Skeletal muscle tissue (tissue), 3 donors: ENCODE measurements at regions not wholly inside any gene's neighbourhood (a gene's known extent, or its start where the extent isn't known, plus 50 kb on each side); places are given as distances from the start of the nearest gene placed in this dataset.

Experiments used
- H3K27ac ChIP-seq: one replicate; pipeline ENCODE4 v1.7.0; 2013; ENCODE audit warnings: mild to moderate bottlenecking, low read depth, low read length, inconsistent platforms
- H3K27me3 ChIP-seq, 3 donors: one replicate each; pipeline ENCODE4 v1.7.0; 2013; ENCODE audit warnings: low read length in 3 of 3; ENCODE audit not compliant: control insufficient read depth in 3 of 3, insufficient read depth in 3 of 3
- H3K36me3 ChIP-seq, 3 donors: one replicate each; pipeline ENCODE4 v1.7.0; 2013; ENCODE audit warnings: low read length in 3 of 3; ENCODE audit not compliant: control insufficient read depth in 3 of 3, insufficient read depth in 3 of 3
- H3K4me1 ChIP-seq, 3 donors: one replicate each; pipeline ENCODE4 v1.7.0; 2013; ENCODE audit warnings: low read length in 3 of 3, mild to moderate bottlenecking in 3 of 3; ENCODE audit not compliant: control insufficient read depth in 3 of 3, insufficient read depth in 3 of 3
- H3K4me3 ChIP-seq, 3 donors: one replicate each; pipeline ENCODE4 v1.7.0; 2013; ENCODE audit warnings: low read length in 3 of 3
- H3K9ac ChIP-seq, 3 donors: one replicate each; pipeline ENCODE4 v1.7.0; 2013; ENCODE audit warnings: low read length in 3 of 3, mild to moderate bottlenecking in 3 of 3, moderate library complexity in 2 of 3, low read depth in 1 of 3
- H3K9me3 ChIP-seq, 3 donors: one replicate each; pipeline ENCODE4 v1.7.0; 2013; ENCODE audit warnings: low read length in 3 of 3; ENCODE audit not compliant: control insufficient read depth in 3 of 3
- donor health status: Osteomylitis.

- Histone ChIP-seq H3K27me3 (no peaks in the 10 kb centered on the region), H3K4me1 (peaks cover 7 to 25% (median 11%) of the 10 kb centered on the region in 3 donors), H3K9me3 (no peaks in the 10 kb centered on the region), H3K9ac (no peak overlapping the region), H3K27ac (no peak overlapping the region), H3K4me3 (no peak overlapping the region), H3K36me3 (no peaks in the 10 kb centered on the region)
Observed at GRCh38 chr6:163825033-163825432, 410.5 kb downstream of the QKI start.

GRCh38 chr6:163823577-163823976, 409.1 kb downstream of the QKI start:
- Histone ChIP-seq H3K9me3 (no peaks in the 10 kb centered on the region), H3K27me3 (no peaks in the 10 kb centered on the region), H3K4me1 (peaks cover 7 to 25% (median 11%) of the 10 kb centered on the region in 3 donors), H3K36me3 (no peaks in the 10 kb centered on the region), H3K27ac (no peak overlapping the region), H3K9ac (no peak overlapping the region), H3K4me3 (no peak overlapping the region)

- Histone ChIP-seq H3K9me3 (no peaks in the 10 kb centered on the region), H3K4me1 (peaks cover 7 to 15% (median 7%) of the 10 kb centered on the region in 3 donors), H3K27ac (peak overlapping the region; percentile 21), H3K27me3 (no peaks in the 10 kb centered on the region), H3K36me3 (no peaks in the 10 kb centered on the region), H3K9ac (peak overlapping the region in 1 of 3 donors; percentile 47), H3K4me3 (no peak overlapping the region)
Observed at GRCh38 chr6:163820745-163821458, 406.4 kb downstream of the QKI start.

GRCh38 chr6:163820171-163820570, 405.7 kb downstream of the QKI start:
- H3K27ac ChIP-seq: no peak overlapping the region
- H3K9ac ChIP-seq: no peak overlapping the region

GRCh38 chr6:163818719-163819118, 404.2 kb downstream of the QKI start:
- Histone ChIP-seq H3K9me3 (no peaks in the 10 kb centered on the region), H3K4me1 (peaks cover 18 to 23% (median 20%) of the 10 kb centered on the region in 3 donors), H3K36me3 (no peaks in the 10 kb centered on the region), H3K27ac (no peak overlapping the region), H3K27me3 (no peaks in the 10 kb centered on the region), H3K9ac (no peak overlapping the region), H3K4me3 (no peak overlapping the region)

More at GRCh38 chr6:163820171-163820570, 405.7 kb downstream of the QKI start:
- no peaks in the 10 kb centered on the region for H3K36me3 ChIP-seq
- no peaks in the 10 kb centered on the region for H3K27me3 ChIP-seq
- H3K4me3 ChIP-seq: no peak overlapping the region
- no peaks in the 10 kb centered on the region for H3K9me3 ChIP-seq
- H3K4me1 ChIP-seq: peaks cover 7 to 16% (median 8%) of the 10 kb centered on the region in 3 donors

GRCh38 chr6:163816441-163816840, 401.9 kb downstream of the QKI start:
- Histone ChIP-seq H3K4me3 (no peak overlapping the region), H3K36me3 (no peaks in the 10 kb centered on the region), H3K9me3 (no peaks in the 10 kb centered on the region), H3K27me3 (no peaks in the 10 kb centered on the region), H3K9ac (no peak overlapping the region), H3K4me1 (peaks cover 18 to 19% (median 18%) of the 10 kb centered on the region in 3 donors), H3K27ac (no peak overlapping the region)

GRCh38 chr6:163815796-163816195, 401.3 kb downstream of the QKI start:
- peaks cover 14 to 19% (median 15%) of the 10 kb centered on the region in 3 donors for H3K4me1 ChIP-seq
- no peaks in the 10 kb centered on the region for H3K27me3 ChIP-seq
- no peaks in the 10 kb centered on the region for H3K9me3 ChIP-seq
- no peak overlapping the region for H3K9ac ChIP-seq
- H3K4me3 ChIP-seq: no peak overlapping the region
- no peaks in the 10 kb centered on the region for H3K36me3 ChIP-seq
- no peak overlapping the region for H3K27ac ChIP-seq

- Histone ChIP-seq H3K9me3 (no peaks in the 10 kb centered on the region), H3K27me3 (no peaks in the 10 kb centered on the region), H3K4me3 (peak overlapping the region in 1 of 3 donors; percentile 24), H3K4me1 (peaks cover 11 to 21% (median 14%) of the 10 kb centered on the region in 3 donors), H3K36me3 (no peaks in the 10 kb centered on the region), H3K27ac (peak overlapping the region; percentile 80), H3K9ac (peak overlapping the region in 1 of 3 donors; percentile 46)
Observed at GRCh38 chr6:163814494-163815364, 400.2 kb downstream of the QKI start.

GRCh38 chr6:163813979-163814493, 399.5 kb downstream of the QKI start:
- Histone ChIP-seq H3K27ac (peak overlapping the region; percentile 80), H3K27me3 (no peaks in the 10 kb centered on the region), H3K9ac (peak overlapping the region in 1 of 3 donors; percentile 46), H3K9me3 (no peaks in the 10 kb centered on the region), H3K4me1 (peaks cover 11 to 21% (median 14%) of the 10 kb centered on the region in 3 donors), H3K36me3 (no peaks in the 10 kb centered on the region), H3K4me3 (no peak overlapping the region)

- H3K4me3 ChIP-seq: no peak overlapping the region
- no peaks in the 10 kb centered on the region for H3K9me3 ChIP-seq
- H3K9ac ChIP-seq: no peak overlapping the region
- H3K27me3 ChIP-seq: no peaks in the 10 kb centered on the region
- H3K4me1 ChIP-seq: peaks cover 11 to 21% (median 14%) of the 10 kb centered on the region in 3 donors
- H3K27ac ChIP-seq: no peak overlapping the region
- H3K36me3 ChIP-seq: no peaks in the 10 kb centered on the region
Observed at GRCh38 chr6:163811317-163811716, 396.8 kb downstream of the QKI start.
